Mesothelial cell of epicardium (in vitro differentiated cells): ENCODE measurements at regions not wholly inside any gene's neighbourhood (a gene's known extent, or its start where the extent isn't known, plus 50 kb on each side); places are given as distances from the start of the nearest gene placed in this dataset.

Experiments
- DNase-seq, 2 experiments: peaks; one replicate each; pipeline ENCODE4 v3.0.0; 2021; ENCODE audit warnings: low spot score in 2 of 2; ENCODE audit not compliant: unreplicated experiment in 2 of 2
- H3K27ac Mint-ChIP-seq: 2 replicates; pipeline ENCODE4 v1.8.0; 2021; ENCODE audit warnings: mixed read lengths
- H3K27me3 Mint-ChIP-seq: 2 replicates; pipeline ENCODE4 v1.8.0; 2021; ENCODE audit warnings: low read depth, mixed read lengths
- H3K36me3 Mint-ChIP-seq: 2 replicates; pipeline ENCODE4 v1.8.0; 2021; ENCODE audit warnings: mixed read lengths
- H3K4me1 Mint-ChIP-seq: 2 replicates; pipeline ENCODE4 v1.8.0; 2021; ENCODE audit warnings: mixed read lengths
- H3K4me3 Mint-ChIP-seq: 2 replicates; pipeline ENCODE4 v1.8.0; 2021; ENCODE audit warnings: mild to moderate bottlenecking, moderate library complexity, mixed read lengths
- H3K9me3 Mint-ChIP-seq: 2 replicates; pipeline ENCODE4 v1.8.0; 2021; ENCODE audit warnings: mixed read lengths
- CTCF ChIP-seq: fragments of 200-600 bp; sonication (generic); IDR thresholded peaks from one replicate; pipeline ENCODE4 v1.5.0; 2021; ENCODE audit warnings: antibody characterized with exemption; ENCODE audit not compliant: unreplicated experiment

GRCh38 chr1:60136395-60136794 is 62.8 kb upstream of the C1orf87 start:
- H3K36me3 Mint-ChIP-seq, result no peaks in the 10 kb centered on the region
- no peak overlapping the region for H3K4me3 Mint-ChIP-seq
- peaks cover 19% of the 10 kb centered on the region for H3K27me3 Mint-ChIP-seq
- DNase-seq, result no peak
- TF ChIP-seq CTCF, result no peak
- no peak overlapping the region for H3K27ac Mint-ChIP-seq
- no peaks in the 10 kb centered on the region for H3K9me3 Mint-ChIP-seq
- peaks cover 7% of the 10 kb centered on the region for H3K4me1 Mint-ChIP-seq

GRCh38 chr1:60134716-60135115 is 61.1 kb upstream of the C1orf87 start:
- Mint-ChIP-seq H3K9me3 (no peaks in the 10 kb centered on the region), H3K27me3 (peaks cover 30% of the 10 kb centered on the region), H3K4me1 (peaks cover 7% of the 10 kb centered on the region), H3K36me3 (no peaks in the 10 kb centered on the region), H3K4me3 (no peak overlapping the region), H3K27ac (no peak overlapping the region)
- no peak for DNase-seq
- TF ChIP-seq CTCF, result no peak

GRCh38 chr1:60133848-60134247 is 60.3 kb upstream of the C1orf87 start:
- TF ChIP-seq CTCF, result no peak
- Mint-ChIP-seq H3K36me3 (no peaks in the 10 kb centered on the region), H3K4me1 (peaks cover 7% of the 10 kb centered on the region), H3K4me3 (no peak overlapping the region), H3K9me3 (no peaks in the 10 kb centered on the region), H3K27me3 (peaks cover 37% of the 10 kb centered on the region), H3K27ac (no peak overlapping the region)
- no peak for DNase-seq

GRCh38 chr1:60133000-60133673 is 59.6 kb upstream of the C1orf87 start:
- no peaks in the 10 kb centered on the region for H3K36me3 Mint-ChIP-seq
- H3K27me3 Mint-ChIP-seq, result peaks cover 37% of the 10 kb centered on the region
- no peaks in the 10 kb centered on the region for H3K9me3 Mint-ChIP-seq
- H3K4me1 Mint-ChIP-seq, result peaks cover 7% of the 10 kb centered on the region
- DNase-seq, result no peak
- no peak overlapping the region for H3K4me3 Mint-ChIP-seq
- H3K27ac Mint-ChIP-seq, result no peak overlapping the region
- no peak for TF ChIP-seq CTCF

- Mint-ChIP-seq H3K9me3 (no peaks in the 10 kb centered on the region), H3K4me3 (no peak overlapping the region), H3K4me1 (peaks cover 7% of the 10 kb centered on the region), H3K27me3 (peaks cover 39% of the 10 kb centered on the region), H3K36me3 (no peaks in the 10 kb centered on the region), H3K27ac (no peak overlapping the region)
- TF ChIP-seq CTCF, result no peak
- DNase-seq, result no peak
Measured at GRCh38 chr1:60132108-60132507, 58.5 kb upstream of the C1orf87 start.

- Mint-ChIP-seq H3K36me3 (no peaks in the 10 kb centered on the region), H3K27me3 (peaks cover 36% of the 10 kb centered on the region), H3K27ac (no peak overlapping the region), H3K4me3 (no peak overlapping the region), H3K9me3 (no peaks in the 10 kb centered on the region), H3K4me1 (peaks cover 7% of the 10 kb centered on the region)
- TF ChIP-seq CTCF, result no peak
- no peak for DNase-seq
Measured at GRCh38 chr1:60130703-60131102, 57.1 kb upstream of the C1orf87 start.
